Naive thymus-derived CD4-positive, alpha-beta T cell (primary cell): ENCODE measurements at regions not wholly inside any gene's neighbourhood (a gene's known extent, or its start where the extent isn't known, plus 50 kb on each side); places are given as distances from the start of the nearest gene placed in this dataset.
A peak's percentile ranks its signal among the peaks of the same experiment; 100 is the strongest.

Source experiments
- ATAC-seq: fragments of 150-1000 bp; cut with Tn5 transposase; 2 replicates; pipeline ENCODE4 v1.10.0; 2021; ENCODE audit warnings: mild to moderate bottlenecking, moderate library complexity
- CTCF ChIA-PET: fragments of 350-600 bp; sonication (Branson Sonifier 250); formaldehyde crosslinking; loops from one replicate; lab custom pipeline; 2021; ENCODE audit warnings: antibody characterized with exemption; lab: Charles Lee
- POLR2A ChIA-PET: fragments of 350-600 bp; sonication (Branson Sonifier 250); formaldehyde crosslinking; loops from one replicate; lab custom pipeline; 2021; ENCODE audit warnings: antibody characterized with exemption, inconsistent platforms; lab: Charles Lee
- DNase-seq, 9 donors: peaks; one replicate each; pipeline versions ENCODE4 v3.0.0 to v3.0.0-alpha.2; 2020 to 2022; ENCODE audit warnings: mixed read lengths in 1 of 9
- H3K27ac ChIP-seq: one replicate; pipeline ENCODE4 v1.7.0; 2013; ENCODE audit warnings: mild to moderate bottlenecking, low read depth, low read length, moderate library complexity
- H3K27me3 ChIP-seq, 2 donors: one replicate each; pipeline ENCODE4 v1.7.0; 2013; ENCODE audit warnings: low read length in 2 of 2, mild to moderate bottlenecking in 2 of 2, moderate library complexity in 2 of 2; ENCODE audit not compliant: control insufficient read depth in 2 of 2, insufficient read depth in 2 of 2
- H3K36me3 ChIP-seq, 3 experiments: 1 replicate in 2 of 3; 2 replicates in 1 of 3; pipeline ENCODE4 v1.7.0; 2013; ENCODE audit warnings: low read length in 3 of 3, mild to moderate bottlenecking in 3 of 3, moderate library complexity in 1 of 3; ENCODE audit not compliant: insufficient read depth in 3 of 3, control insufficient read depth in 2 of 3
- H3K4me1 ChIP-seq, 2 donors: one replicate each; pipeline ENCODE4 v1.7.0; 2013; ENCODE audit warnings: low read length in 2 of 2, mild to moderate bottlenecking in 2 of 2, moderate library complexity in 1 of 2; ENCODE audit not compliant: control insufficient read depth in 2 of 2, insufficient read depth in 2 of 2
- H3K4me3 ChIP-seq: 2 replicates; pipeline ENCODE4 v1.7.0; 2013; ENCODE audit warnings: mild to moderate bottlenecking, low read length
- H3K9me3 ChIP-seq, 3 experiments: 1 replicate in 2 of 3; 2 replicates in 1 of 3; pipeline ENCODE4 v1.7.0; 2013; ENCODE audit warnings: low read length in 3 of 3; ENCODE audit not compliant: control insufficient read depth in 2 of 3
- H3K27ac Mint-ChIP-seq, 9 donors: one replicate each; pipeline ENCODE4 v1.8.0; 2020 to 2022; ENCODE audit warnings: mixed read lengths in 9 of 9, mild to moderate bottlenecking in 8 of 9, moderate library complexity in 5 of 9, inconsistent platforms in 2 of 9
- H3K27me3 Mint-ChIP-seq, 5 donors: one replicate each; pipeline ENCODE4 v1.8.0; 2021 to 2022; ENCODE audit warnings: mixed read lengths in 5 of 5, mild to moderate bottlenecking in 1 of 5
- H3K36me3 Mint-ChIP-seq, 5 donors: one replicate each; pipeline ENCODE4 v1.8.0; 2020 to 2022; ENCODE audit warnings: mixed read lengths in 5 of 5, mild to moderate bottlenecking in 3 of 5, inconsistent platforms in 1 of 5
- H3K4me1 Mint-ChIP-seq, 7 donors: one replicate each; pipeline ENCODE4 v1.8.0; 2020 to 2022; ENCODE audit warnings: mixed read lengths in 7 of 7, mild to moderate bottlenecking in 3 of 7, inconsistent platforms in 1 of 7
- H3K4me3 Mint-ChIP-seq, 10 donors: one replicate each; pipeline ENCODE4 v1.8.0; 2020 to 2022; ENCODE audit warnings: mild to moderate bottlenecking in 10 of 10, mixed read lengths in 10 of 10, moderate library complexity in 6 of 10, inconsistent platforms in 2 of 10
- H3K9me3 Mint-ChIP-seq, 11 donors: one replicate each; pipeline ENCODE4 v1.8.0; 2020 to 2022; ENCODE audit warnings: mixed read lengths in 11 of 11, mild to moderate bottlenecking in 4 of 11, inconsistent platforms in 1 of 11, moderate library complexity in 1 of 11
- intact Hi-C, 2 donors: fragments of 100-400 bp; cut with micrococcal nuclease; formaldehyde crosslinking; loops; one replicate each; pipeline ENCODE4 v1.15.1; 2023

- intact Hi-C loops = no loop called here
- POLR2A ChIA-PET = no interaction called here
- Mint-ChIP-seq H3K4me3 (no peak overlapping the region), H3K36me3 (peaks cover 0 to 4% (median 0%) of the 10 kb centered on the region in 5 donors), H3K27me3 (peaks cover 0 to 18% (median 10%) of the 10 kb centered on the region in 5 donors), H3K4me1 (no peaks in the 10 kb centered on the region), H3K27ac (no peak overlapping the region), H3K9me3 (peaks cover 0 to 13% (median 0%) of the 10 kb centered on the region in 11 donors)
- Histone ChIP-seq H3K27me3 (no peaks in the 10 kb centered on the region), H3K36me3 (no peaks in the 10 kb centered on the region), H3K9me3 (no peaks in the 10 kb centered on the region), H3K4me3 (no peak overlapping the region), H3K4me1 (no peaks in the 10 kb centered on the region), H3K27ac (no peak overlapping the region)
- CTCF ChIA-PET = no interaction called here
- no peak for ATAC-seq
- DNase-seq = no peak
Observed at GRCh38 chr18:24877546-24877945, 417.1 kb downstream of the HRH4 start.

- CTCF ChIA-PET = no interaction called here
- Mint-ChIP-seq H3K9me3 (peaks cover 0 to 13% (median 0%) of the 10 kb centered on the region in 11 donors), H3K4me3 (no peak overlapping the region), H3K27ac (no peak overlapping the region), H3K4me1 (no peaks in the 10 kb centered on the region), H3K36me3 (peaks cover 0 to 4% (median 0%) of the 10 kb centered on the region in 5 donors), H3K27me3 (peaks cover 0 to 18% (median 10%) of the 10 kb centered on the region in 5 donors)
- no peaks in the 10 kb centered on the region for H3K9me3 ChIP-seq
- H3K27ac ChIP-seq = no peak overlapping the region
- H3K36me3 ChIP-seq = no peaks in the 10 kb centered on the region
- H3K4me3 ChIP-seq = no peak overlapping the region
- H3K4me1 ChIP-seq = no peaks in the 10 kb centered on the region
- ATAC-seq (no peak), DNase-seq (no peak)
- intact Hi-C loops = no loop called here
- POLR2A ChIA-PET = no interaction called here
- H3K27me3 ChIP-seq = no peaks in the 10 kb centered on the region
Observed at GRCh38 chr18:24878289-24878688, 417.9 kb downstream of the HRH4 start.

DNA sequence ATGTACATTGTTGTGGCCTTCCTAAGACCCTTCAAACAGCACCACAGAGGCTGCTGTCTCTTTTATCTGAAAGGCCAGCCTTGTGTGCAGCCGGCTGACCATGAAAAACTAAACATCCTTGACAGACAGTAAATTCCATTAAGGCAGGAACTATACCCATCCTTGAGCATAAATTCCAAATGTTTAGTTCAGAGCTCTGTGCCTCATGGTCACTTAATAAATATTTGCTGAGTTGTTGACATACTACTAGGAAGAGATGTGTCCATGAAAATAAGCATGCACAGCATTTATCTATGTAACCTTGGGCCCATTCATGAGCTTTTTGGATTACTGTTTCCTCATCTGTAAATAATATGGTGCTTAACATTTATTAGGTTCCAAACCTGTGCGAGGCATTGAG, 424.8 kb downstream of the HRH4 start:
- peaks cover 0 to 2% (median 0%) of the 10 kb centered on the region in 7 donors for H3K4me1 Mint-ChIP-seq

GRCh38 chr18:24894880-24895279, 434.4 kb downstream of the HRH4 start:
- no peak overlapping the region for H3K4me3 Mint-ChIP-seq
- Histone ChIP-seq H3K27ac (no peak overlapping the region), H3K4me1 (no peaks in the 10 kb centered on the region), H3K27me3 (no peaks in the 10 kb centered on the region), H3K36me3 (no peaks in the 10 kb centered on the region), H3K4me3 (no peak overlapping the region), H3K9me3 (no peaks in the 10 kb centered on the region)
- no peaks in the 10 kb centered on the region for H3K4me1 Mint-ChIP-seq
- H3K36me3 Mint-ChIP-seq = no peaks in the 10 kb centered on the region
- H3K9me3 Mint-ChIP-seq = peaks cover 0 to 14% (median 4%) of the 10 kb centered on the region in 11 donors
- DNase-seq = no peak
- POLR2A ChIA-PET = no interaction called here
- CTCF ChIA-PET = no interaction called here
- no peak overlapping the region for H3K27ac Mint-ChIP-seq
- no peak for ATAC-seq
- peaks cover 0 to 7% (median 7%) of the 10 kb centered on the region in 5 donors for H3K27me3 Mint-ChIP-seq
- intact Hi-C loops = no loop called here

More for the DNA sequence above, 424.8 kb downstream of the HRH4 start:
- Mint-ChIP-seq H3K27ac (no peak overlapping the region), H3K4me3 (no peak overlapping the region), H3K27me3 (peaks cover 0 to 14% (median 3%) of the 10 kb centered on the region in 5 donors), H3K9me3 (peaks cover 0 to 12% (median under 1%) of the 10 kb centered on the region in 11 donors), H3K36me3 (peaks cover 0 to 3% (median 0%) of the 10 kb centered on the region in 5 donors)
- Histone ChIP-seq H3K4me1 (no peaks in the 10 kb centered on the region), H3K4me3 (no peak overlapping the region), H3K9me3 (no peaks in the 10 kb centered on the region), H3K27ac (no peak overlapping the region), H3K27me3 (no peaks in the 10 kb centered on the region), H3K36me3 (no peaks in the 10 kb centered on the region)
- ChIA-PET CTCF (no interaction called here), POLR2A (no interaction called here)
- intact Hi-C loops = no loop called here
- ATAC-seq (no peak), DNase-seq (no peak)

GRCh38 chr18:24897461-24897860, 437.0 kb downstream of the HRH4 start:
- H3K27me3 Mint-ChIP-seq = peaks cover 0 to 10% (median 7%) of the 10 kb centered on the region in 5 donors

DNA sequence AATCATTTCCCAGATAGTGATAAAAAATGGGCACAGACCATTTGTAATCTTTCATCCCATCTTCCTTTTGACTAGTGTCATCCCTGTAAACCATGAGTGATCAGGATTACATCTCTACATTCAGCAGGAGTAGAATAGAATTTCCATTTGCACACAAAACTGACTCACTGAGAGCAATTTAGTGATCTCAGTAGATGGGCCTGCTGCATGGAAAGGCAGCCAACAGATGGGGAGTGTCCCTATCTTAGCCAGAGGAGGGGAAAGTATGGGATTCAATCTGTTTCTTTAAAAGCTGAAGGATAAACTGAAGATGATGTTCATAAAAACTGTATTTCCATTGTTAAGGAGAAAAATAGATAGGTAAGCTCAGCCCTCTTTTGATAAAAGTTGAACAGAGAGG, 441.7 kb downstream of the ZNF521 start:
- Histone ChIP-seq H3K36me3 (no peaks in the 10 kb centered on the region), H3K9me3 (no peaks in the 10 kb centered on the region), H3K27me3 (no peaks in the 10 kb centered on the region), H3K27ac (no peak overlapping the region), H3K4me3 (no peak overlapping the region), H3K4me1 (no peaks in the 10 kb centered on the region)
- intact Hi-C loops = no loop called here
- ATAC-seq (no peak), DNase-seq (no peak)
- H3K4me1 Mint-ChIP-seq = no peaks in the 10 kb centered on the region
- POLR2A ChIA-PET = no interaction called here
- H3K27ac Mint-ChIP-seq = no peak overlapping the region
- CTCF ChIA-PET = no interaction called here
- peaks cover 0 to 14% (median 3%) of the 10 kb centered on the region in 11 donors for H3K9me3 Mint-ChIP-seq
- H3K4me3 Mint-ChIP-seq = no peak overlapping the region
- H3K36me3 Mint-ChIP-seq = no peaks in the 10 kb centered on the region
- H3K27me3 Mint-ChIP-seq = peaks cover 0 to 9% (median 0%) of the 10 kb centered on the region in 5 donors

More at GRCh38 chr18:24897461-24897860, 437.0 kb downstream of the HRH4 start:
- ChIA-PET POLR2A (no interaction called here), CTCF (no interaction called here)
- ATAC-seq (no peak), DNase-seq (no peak)
- no peaks in the 10 kb centered on the region for H3K9me3 ChIP-seq
- no peak overlapping the region for H3K27ac ChIP-seq
- no peaks in the 10 kb centered on the region for H3K27me3 ChIP-seq
- intact Hi-C loops = no loop called here
- H3K27ac Mint-ChIP-seq = peak overlapping the region in 1 of 9 donors; percentile 76
- no peaks in the 10 kb centered on the region for H3K4me1 ChIP-seq
- H3K4me1 Mint-ChIP-seq = no peaks in the 10 kb centered on the region
- no peaks in the 10 kb centered on the region for H3K36me3 ChIP-seq
- no peaks in the 10 kb centered on the region for H3K36me3 Mint-ChIP-seq
- H3K4me3 Mint-ChIP-seq = no peak overlapping the region
- no peak overlapping the region for H3K4me3 ChIP-seq
- peaks cover 0 to 14% (median 8%) of the 10 kb centered on the region in 11 donors for H3K9me3 Mint-ChIP-seq

- intact Hi-C loops = no loop called here
- peaks cover 0 to 13% (median 1%) of the 10 kb centered on the region in 11 donors for H3K9me3 Mint-ChIP-seq
- no peaks in the 10 kb centered on the region for H3K4me1 Mint-ChIP-seq
- Histone ChIP-seq H3K27me3 (no peaks in the 10 kb centered on the region), H3K4me1 (no peaks in the 10 kb centered on the region), H3K36me3 (no peaks in the 10 kb centered on the region), H3K9me3 (no peaks in the 10 kb centered on the region), H3K27ac (no peak overlapping the region), H3K4me3 (no peak overlapping the region)
- DNase-seq (no peak), ATAC-seq (no peak)
- ChIA-PET POLR2A (no interaction called here), CTCF (no interaction called here)
- no peak overlapping the region for H3K4me3 Mint-ChIP-seq
- H3K27ac Mint-ChIP-seq = no peak overlapping the region
- peaks cover 0 to 18% (median 4%) of the 10 kb centered on the region in 5 donors for H3K27me3 Mint-ChIP-seq
- H3K36me3 Mint-ChIP-seq = no peaks in the 10 kb centered on the region
Observed at GRCh38 chr18:24913507-24914170, 438.3 kb downstream of the ZNF521 start.
